OCI-LY7 (cell line): ENCODE measurements at regions not wholly inside any gene's neighbourhood (a gene's known extent, or its start where the extent isn't known, plus 50 kb on each side); places are given as distances from the start of the nearest gene placed in this dataset.

Experiments
- EZH2phosphoT487 ChIP-seq: fragments of 200-600 bp; sonication (generic); IDR thresholded peaks from 2 replicates; pipeline ENCODE4 v1.6.1; 2018; ENCODE audit warnings: low read depth, borderline replicate concordance, mild to moderate bottlenecking, mixed run types, antibody characterized with exemption, low read length, moderate library complexity, mixed read lengths
- TF ChIP-seq, protein P1 (sequence below): fragments of 200-600 bp; sonication (generic); conservative IDR thresholded peaks from 2 replicates; pipeline ENCODE4 v1.5.1; 2014; ENCODE audit warnings: mild to moderate bottlenecking, antibody characterized with exemption, low read length, moderate library complexity, mixed read lengths

DNA sequence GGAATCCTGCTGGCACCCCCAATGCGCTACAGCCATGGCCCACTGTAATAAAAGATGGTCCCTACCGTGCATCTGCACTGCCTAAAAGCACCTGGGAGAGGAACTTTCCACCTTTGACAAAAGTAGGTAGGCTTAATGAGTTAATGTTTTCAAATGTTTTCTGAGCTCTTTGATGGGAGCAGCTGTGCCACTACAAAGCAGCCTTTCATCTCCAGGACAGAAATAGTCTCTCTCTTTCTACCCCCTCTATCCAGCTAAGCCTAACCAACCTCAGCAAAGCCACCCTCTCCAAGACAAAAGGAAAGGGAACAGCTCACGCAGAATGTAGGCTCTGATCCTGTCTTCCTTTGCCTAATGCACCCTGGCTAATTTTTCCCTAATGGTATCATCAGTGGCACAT is 560.2 kb downstream of the UQCRFS1 start:
- no peak for TF ChIP-seq EZH2phosphoT487
- TF ChIP-seq, protein P1, sequence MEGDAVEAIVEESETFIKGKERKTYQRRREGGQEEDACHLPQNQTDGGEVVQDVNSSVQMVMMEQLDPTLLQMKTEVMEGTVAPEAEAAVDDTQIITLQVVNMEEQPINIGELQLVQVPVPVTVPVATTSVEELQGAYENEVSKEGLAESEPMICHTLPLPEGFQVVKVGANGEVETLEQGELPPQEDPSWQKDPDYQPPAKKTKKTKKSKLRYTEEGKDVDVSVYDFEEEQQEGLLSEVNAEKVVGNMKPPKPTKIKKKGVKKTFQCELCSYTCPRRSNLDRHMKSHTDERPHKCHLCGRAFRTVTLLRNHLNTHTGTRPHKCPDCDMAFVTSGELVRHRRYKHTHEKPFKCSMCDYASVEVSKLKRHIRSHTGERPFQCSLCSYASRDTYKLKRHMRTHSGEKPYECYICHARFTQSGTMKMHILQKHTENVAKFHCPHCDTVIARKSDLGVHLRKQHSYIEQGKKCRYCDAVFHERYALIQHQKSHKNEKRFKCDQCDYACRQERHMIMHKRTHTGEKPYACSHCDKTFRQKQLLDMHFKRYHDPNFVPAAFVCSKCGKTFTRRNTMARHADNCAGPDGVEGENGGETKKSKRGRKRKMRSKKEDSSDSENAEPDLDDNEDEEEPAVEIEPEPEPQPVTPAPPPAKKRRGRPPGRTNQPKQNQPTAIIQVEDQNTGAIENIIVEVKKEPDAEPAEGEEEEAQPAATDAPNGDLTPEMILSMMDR = no peak
